ENCODE measurements at regions not wholly inside any gene's neighbourhood (a gene's known extent, or its start where the extent isn't known, plus 50 kb on each side); places are given as distances from the start of the nearest gene placed in this dataset.

DNA sequence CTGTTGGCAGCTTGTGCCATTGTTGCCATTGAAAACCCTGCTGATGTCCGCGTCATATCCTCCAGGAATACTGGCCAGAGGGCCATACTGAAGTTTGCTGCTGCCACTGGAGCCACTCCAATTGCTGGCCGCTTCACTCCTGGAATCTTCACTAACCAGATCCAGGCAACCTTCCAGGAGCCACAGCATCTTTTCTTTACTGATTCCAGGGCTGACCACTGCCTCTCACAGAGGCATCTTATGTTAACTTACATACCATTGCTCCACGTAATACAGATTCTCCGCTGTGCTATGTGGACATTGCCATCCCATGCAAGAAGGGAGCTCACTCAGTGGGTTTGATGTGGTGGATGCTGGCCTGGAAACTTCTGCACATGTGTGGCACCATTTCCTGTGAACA, 221.8 kb upstream of the FAM83B start:
- TF ChIP-seq EZH2 (IDR thresholded peaks at IDR 0.05; ENCODE audit: low read depth, unreplicated experiment) (no peak), CTCF (conservative IDR thresholded peaks at IDR 0.05; ENCODE audit: low read depth in 2 of 2) (no peak), EZH2phosphoT487 (IDR thresholded peaks at IDR 0.05; ENCODE audit: unreplicated experiment) (no peak), ETS1 (IDR thresholded peaks at IDR 0.05) (no peak), POLR2AphosphoS5 (IDR thresholded peaks at IDR 0.05; ENCODE audit: low read depth) (no peak), NANOG (IDR thresholded peaks at IDR 0.05; ENCODE audit: borderline replicate concordance) (no peak), JUNB (IDR thresholded peaks at IDR 0.05; ENCODE audit: unreplicated experiment) (no peak), ZNF331 (CRISPR knock-in tag; IDR thresholded peaks at IDR 0.05; ENCODE audit: low read depth) (no peak), CREB1 (CRISPR knock-in tag; IDR thresholded peaks at IDR 0.05; ENCODE audit: low read depth) (no peak)
- TF ChIP-seq, protein P1, sequence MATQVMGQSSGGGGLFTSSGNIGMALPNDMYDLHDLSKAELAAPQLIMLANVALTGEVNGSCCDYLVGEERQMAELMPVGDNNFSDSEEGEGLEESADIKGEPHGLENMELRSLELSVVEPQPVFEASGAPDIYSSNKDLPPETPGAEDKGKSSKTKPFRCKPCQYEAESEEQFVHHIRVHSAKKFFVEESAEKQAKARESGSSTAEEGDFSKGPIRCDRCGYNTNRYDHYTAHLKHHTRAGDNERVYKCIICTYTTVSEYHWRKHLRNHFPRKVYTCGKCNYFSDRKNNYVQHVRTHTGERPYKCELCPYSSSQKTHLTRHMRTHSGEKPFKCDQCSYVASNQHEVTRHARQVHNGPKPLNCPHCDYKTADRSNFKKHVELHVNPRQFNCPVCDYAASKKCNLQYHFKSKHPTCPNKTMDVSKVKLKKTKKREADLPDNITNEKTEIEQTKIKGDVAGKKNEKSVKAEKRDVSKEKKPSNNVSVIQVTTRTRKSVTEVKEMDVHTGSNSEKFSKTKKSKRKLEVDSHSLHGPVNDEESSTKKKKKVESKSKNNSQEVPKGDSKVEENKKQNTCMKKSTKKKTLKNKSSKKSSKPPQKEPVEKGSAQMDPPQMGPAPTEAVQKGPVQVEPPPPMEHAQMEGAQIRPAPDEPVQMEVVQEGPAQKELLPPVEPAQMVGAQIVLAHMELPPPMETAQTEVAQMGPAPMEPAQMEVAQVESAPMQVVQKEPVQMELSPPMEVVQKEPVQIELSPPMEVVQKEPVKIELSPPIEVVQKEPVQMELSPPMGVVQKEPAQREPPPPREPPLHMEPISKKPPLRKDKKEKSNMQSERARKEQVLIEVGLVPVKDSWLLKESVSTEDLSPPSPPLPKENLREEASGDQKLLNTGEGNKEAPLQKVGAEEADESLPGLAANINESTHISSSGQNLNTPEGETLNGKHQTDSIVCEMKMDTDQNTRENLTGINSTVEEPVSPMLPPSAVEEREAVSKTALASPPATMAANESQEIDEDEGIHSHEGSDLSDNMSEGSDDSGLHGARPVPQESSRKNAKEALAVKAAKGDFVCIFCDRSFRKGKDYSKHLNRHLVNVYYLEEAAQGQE (IDR thresholded peaks at IDR 0.05; ENCODE audit: unreplicated experiment) = no peak
